ENCODE measurements at regions not wholly inside any gene's neighbourhood (a gene's known extent, or its start where the extent isn't known, plus 50 kb on each side); places are given as distances from the start of the nearest gene placed in this dataset.
"Not testable (repeated sequence)": the region's sequence is repeated elsewhere in the genome, so short reads cannot be mapped to it uniquely, and the experiment has no call there.

DNA sequence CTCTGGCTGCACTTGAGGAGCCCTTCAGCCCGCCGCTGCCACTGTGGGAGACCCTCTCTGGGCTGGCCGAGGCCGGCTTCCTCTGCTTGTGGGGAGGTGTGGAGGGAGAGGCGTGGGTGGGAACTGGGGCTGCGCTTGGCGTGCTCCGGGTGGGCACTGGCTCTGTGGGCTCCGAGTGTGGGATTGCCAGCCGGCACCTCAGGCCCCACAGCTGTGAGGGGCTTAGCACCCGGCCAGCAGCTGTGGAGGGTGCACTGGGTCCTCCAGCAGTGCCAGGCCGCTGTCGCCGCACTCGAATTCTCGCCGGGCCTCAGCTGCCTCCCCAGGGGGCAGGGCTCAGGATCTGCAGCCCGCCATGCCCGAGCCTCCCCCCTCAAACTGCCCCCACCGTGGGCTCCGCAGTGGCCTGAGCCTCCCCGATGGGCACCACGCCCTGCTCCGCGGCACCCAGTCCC is 808.0 kb upstream of the SOX11 start:
- DNase-seq (ENCODE audit: insufficient read length, low spot score) (no peak), FAIRE-seq (no peak)

DNA sequence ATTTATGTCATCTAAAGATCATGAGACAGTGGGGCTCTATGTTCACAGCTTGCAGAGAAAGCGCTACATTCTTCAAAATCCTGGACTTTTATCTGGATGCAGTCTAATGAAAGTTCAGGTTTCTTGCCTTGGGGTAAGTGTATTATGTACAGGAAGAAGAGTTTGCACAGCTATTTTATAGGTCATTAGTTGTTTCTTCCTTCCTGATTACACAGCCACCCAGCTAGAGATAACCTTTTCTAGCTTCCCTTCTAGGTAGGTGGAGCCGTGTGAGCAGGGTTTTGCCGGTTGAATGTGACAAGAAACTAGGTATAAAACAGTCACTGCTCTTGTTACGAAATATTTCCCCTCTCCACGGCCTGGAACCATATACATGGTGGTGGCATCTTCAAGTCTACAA is 800.8 kb upstream of the SOX11 start:
- FAIRE-seq (no peak), DNase-seq (ENCODE audit: insufficient read length, low spot score) (no peak)

DNA sequence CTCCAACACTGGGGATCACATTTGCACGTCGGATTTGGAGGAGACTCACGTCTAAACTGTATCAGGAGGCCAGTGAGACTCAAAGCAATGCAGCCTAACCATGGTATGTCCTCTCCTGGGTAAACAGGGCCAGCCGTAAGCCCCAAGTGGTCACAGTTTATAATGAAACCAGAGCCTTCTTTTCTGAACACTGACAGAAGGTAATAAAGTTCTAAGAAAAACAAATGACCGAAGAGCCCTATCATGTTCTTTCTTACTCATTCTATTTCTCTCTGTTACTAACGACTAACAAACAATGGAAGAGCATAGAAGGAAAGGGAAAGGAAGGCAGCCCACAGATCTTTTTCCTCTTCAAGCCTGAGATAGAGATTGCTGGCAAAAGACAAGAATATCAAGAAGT is 796.8 kb upstream of the SOX11 start:
- FAIRE-seq = no peak
- DNase-seq (ENCODE audit: insufficient read length, low spot score) = no peak

DNA sequence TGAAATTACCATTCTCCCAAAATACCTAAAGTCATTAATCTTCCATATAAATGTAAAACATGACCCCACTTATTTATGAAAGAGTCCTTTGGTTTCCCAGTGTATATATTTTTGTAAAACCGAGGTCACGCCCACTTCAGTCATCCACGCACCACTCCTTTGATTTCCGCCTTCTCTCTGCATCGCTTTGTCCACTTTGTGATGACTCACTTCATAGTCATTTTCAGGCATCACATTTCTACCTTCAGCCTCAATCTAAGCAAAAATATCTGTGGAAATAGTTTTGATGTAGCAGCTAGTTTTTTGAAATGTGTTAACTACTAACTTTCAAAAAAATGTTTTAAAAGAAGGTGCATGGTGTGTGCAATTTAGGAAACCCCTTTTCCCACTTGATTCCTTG is 793.5 kb upstream of the SOX11 start:
- DNase-seq (ENCODE audit: insufficient read length, low spot score) = no peak
- FAIRE-seq = no peak

DNA sequence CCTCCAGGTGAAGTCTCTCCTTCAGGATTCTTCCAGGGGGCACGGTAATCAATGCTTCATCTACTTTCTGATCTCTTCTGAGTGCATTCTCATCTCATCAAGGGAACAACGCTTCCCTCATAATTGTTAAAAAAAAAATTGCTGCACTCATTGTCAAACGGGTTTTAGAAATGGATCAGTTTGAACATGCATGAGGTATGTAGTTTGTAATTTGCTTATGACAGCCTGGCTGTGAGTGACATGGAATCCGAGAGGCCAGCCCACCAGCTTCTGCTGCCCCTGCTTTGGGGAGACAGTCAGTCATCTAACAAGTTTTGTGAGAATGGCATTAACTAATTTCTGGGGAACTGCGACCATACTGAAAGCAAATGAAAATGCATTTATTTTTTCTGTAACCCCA is 791.9 kb upstream of the SOX11 start:
- FAIRE-seq (no peak), DNase-seq (ENCODE audit: insufficient read length, low spot score) (no peak)

DNA sequence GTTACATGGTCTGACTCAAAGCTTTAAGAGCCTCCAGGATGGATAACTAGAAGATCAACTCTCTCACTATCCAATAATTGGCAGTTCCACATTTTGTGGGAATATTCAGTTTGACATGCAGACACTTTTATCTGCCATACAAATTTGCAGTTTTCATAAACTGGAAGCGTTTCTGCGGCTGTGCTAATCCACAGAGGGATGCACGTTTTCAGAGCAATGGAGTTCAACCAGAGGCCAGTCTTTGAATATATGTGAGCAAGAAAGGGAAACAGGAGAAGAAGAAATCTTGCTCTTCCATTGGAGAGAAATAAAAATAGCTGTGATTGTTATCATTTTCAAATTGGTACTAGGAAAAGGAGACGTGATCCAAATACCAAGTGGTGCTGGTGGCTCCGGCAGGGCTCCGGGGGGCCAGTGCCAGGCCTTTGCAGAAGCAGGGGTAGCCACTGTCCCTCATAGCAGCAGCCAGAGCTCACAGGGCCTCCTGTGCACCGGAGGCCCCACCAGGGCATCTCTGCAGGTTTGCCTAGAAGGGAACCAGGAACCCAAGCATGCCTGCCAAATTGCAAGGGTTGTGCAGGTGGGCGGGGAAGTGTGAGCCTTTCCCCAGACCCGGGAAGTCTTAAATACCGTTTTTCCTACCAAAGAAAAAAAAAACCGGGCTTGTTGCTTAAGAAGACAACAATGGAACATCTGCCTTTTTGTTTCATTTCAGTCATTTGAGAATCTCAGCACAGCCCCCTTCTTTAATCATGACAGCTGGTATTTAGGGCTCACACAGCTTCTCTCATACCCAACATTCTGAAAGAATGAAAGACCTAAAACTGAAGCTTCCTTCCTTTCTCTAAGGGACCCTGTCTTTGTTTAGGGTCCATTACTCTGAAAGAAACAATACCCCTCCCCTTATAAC is 791.1 kb upstream of the SOX11 start:
- no peak for DNase-seq (ENCODE audit: insufficient read length, low spot score)
- FAIRE-seq = no peak

DNA sequence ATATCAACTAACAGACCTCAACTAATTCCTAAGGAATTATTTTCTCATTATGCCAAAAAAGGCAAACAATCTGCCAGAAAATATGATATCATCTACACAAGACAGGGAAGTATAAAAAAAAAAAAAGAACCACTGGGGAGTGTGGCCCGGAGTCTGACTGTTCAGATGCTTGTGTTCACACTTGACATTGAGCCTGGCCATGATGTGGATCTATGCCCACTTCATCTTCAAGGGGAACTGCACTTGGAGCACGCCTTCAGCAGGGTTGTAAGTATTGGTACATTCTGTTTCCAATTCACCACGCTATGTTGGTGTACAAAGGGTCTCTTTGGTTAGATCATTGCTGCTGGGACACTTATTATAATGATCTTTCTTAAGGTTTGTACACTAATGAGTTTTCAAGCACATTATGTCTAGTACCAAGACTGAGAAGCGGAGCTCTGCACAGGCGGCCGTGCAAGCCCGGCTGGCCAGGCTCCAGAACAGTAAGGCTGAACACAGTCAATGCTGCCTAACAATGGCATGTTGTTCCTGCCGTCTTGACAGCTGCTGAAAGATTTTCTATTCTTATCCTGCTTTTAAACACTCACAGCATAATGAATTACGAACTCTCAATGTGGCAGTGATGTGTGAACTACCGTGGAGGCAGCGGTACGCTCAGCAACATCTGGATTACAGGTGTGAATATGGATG is 788.4 kb upstream of the SOX11 start:
- no peak for DNase-seq (ENCODE audit: insufficient read length, low spot score)

DNA sequence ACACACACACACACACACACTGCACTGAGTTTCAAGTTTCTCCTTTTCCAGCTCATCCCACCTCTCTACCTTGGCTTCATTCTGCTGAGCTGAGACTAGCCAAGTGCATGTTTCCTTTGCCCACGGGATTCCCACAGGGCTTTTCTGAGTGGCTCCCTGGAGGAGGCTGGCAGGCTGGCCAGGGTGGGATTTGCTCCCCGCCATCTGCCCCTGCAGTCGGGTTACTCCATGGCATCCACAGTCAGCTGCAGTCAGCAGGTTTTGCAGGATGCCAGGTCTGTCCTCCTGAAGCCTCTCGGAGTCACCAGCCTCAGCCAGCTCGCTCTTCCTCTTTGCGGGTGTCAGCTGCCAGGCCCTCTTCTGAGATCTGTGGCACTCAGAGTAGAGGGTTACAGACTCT is 783.7 kb upstream of the SOX11 start:
- DNase-seq (ENCODE audit: insufficient read length, low spot score) (no peak), FAIRE-seq (no peak)

More for the DNA sequence above, 788.4 kb upstream of the SOX11 start:
- FAIRE-seq = no peak

DNA sequence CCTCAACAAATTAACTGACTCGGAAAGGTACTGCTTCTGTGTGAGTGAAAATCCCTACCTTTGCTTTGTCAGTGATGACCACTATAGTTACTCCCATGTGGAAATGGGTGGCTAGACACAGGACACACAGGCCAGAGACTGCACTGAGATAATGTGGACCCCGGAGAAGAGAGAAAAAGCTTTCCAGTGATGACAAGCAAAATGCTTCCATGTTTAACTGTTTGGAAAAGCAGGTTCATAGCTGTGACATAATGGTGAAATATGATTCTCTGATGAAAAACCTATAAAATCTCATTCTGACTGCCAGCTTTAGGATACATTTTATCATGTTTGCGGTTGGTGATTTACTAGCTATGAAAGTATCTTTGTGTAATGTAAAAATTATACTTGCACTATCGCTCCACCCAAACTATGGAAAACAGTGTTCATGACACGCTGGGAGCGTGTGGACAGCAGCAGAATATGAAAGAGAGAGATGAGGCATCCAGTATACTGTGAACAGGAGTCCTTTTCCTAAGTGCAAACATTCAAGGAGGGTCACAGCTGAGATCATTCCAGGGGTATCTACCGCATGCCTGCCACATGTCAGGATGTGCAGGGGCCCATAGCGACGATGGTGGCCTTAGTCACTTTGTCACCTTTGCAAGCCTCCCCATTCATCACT is 782.7 kb upstream of the SOX11 start:
- no peak for DNase-seq (ENCODE audit: insufficient read length, low spot score)
- FAIRE-seq = no peak

DNA sequence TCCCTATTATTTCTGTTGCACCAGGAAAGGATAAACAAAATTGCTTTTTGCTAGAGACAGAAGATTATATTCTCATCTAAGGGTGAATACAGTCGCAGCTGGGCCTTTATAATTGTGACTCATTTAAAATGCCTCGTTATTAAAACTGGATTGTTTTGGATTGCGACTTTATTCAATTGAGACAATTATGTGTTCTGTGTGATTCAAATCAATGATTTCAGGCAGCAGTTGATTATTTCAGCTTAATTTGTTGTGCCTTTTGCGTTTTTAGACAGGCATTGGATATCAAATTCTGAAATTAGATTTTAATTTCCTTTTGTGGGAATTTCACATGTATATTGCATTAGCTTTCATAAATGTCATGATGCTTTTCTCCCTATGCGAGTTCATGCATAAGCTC is 778.1 kb upstream of the SOX11 start:
- no peak for DNase-seq (ENCODE audit: insufficient read length, low spot score)
- FAIRE-seq = no peak

DNA sequence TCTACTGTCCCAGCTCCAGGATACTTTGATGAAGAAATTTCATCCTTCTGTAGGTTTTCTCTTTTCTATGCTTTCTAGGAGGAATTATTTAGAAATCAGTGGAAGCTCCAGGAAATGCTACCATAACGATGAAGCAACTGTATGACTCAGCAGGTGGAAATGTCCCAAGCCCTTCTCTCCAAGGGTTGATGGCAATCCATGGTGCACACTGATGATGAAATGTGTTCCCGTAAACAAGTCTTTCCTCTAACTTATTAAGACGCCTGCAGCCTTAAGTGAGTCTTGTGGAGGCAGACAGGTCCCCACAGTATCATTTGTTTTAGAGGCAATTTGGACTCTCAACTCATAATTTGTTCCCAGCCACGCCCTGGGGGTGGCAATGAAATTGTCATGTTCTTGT is 777.6 kb upstream of the SOX11 start:
- FAIRE-seq = no peak

DNA sequence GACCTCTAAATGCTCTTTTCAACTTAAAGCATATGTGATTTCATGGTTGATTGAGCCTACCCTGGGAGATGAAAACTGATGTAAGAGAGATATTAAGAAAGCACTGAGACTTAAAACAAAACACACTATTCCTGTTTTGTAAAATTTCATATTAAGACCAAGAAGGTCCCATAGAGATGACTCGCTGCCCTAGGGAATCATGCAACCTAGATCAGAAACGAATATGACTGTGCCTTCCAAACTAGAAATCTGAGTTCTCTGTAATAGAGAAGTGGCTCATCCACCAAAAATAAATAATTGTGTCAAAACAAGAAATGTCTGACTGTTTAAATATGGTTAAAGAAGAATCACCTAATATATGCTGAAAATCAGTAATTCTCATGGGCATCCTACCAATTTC is 776.8 kb upstream of the SOX11 start:
- no peak for FAIRE-seq

More for the DNA sequence above, 777.6 kb upstream of the SOX11 start:
- DNase-seq (ENCODE audit: insufficient read length, low spot score) = no peak

DNA sequence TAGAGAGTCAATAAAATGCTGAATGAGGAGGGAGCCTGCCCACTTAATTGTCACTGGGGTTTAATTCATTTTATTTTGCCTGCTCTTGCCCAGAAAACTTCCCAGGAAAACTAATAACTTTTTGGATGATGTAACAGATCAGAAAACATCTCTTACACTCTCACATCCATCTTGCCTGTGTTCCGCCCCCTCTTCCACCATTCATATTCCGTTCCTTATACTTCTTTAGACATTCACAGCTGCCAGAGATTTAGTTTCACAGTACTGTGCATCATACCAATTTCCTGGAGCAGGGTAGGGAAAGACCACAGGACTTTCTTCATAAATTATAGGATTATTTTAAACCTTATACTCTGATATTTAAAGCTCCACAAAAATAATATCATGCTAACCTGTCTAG is 776.1 kb upstream of the SOX11 start:
- no peak for DNase-seq (ENCODE audit: insufficient read length, low spot score)
- no peak for FAIRE-seq

More for the DNA sequence above, 776.8 kb upstream of the SOX11 start:
- DNase-seq (ENCODE audit: insufficient read length, low spot score) = no peak

DNA sequence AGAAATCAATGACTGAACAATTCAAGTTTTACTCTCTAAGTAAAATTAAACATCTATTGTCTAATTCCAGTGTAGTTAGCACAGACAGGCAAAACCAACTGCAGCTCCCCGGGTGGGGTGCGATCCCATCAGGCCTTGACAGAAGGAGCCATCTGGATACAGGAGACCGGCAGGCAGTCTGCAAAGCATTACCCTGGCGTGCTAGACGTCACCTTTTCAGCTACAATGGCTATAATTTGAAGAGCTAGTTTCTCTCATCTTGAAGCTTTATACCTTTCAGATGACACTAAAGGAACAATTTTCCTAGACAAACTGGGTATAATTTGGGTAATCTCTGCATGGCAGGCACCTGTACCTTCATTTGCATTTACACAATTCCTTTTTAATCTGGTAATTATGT is 761.5 kb upstream of the SOX11 start:
- DNase-seq (ENCODE audit: insufficient read length, low spot score) = no peak
- FAIRE-seq = no peak

DNA sequence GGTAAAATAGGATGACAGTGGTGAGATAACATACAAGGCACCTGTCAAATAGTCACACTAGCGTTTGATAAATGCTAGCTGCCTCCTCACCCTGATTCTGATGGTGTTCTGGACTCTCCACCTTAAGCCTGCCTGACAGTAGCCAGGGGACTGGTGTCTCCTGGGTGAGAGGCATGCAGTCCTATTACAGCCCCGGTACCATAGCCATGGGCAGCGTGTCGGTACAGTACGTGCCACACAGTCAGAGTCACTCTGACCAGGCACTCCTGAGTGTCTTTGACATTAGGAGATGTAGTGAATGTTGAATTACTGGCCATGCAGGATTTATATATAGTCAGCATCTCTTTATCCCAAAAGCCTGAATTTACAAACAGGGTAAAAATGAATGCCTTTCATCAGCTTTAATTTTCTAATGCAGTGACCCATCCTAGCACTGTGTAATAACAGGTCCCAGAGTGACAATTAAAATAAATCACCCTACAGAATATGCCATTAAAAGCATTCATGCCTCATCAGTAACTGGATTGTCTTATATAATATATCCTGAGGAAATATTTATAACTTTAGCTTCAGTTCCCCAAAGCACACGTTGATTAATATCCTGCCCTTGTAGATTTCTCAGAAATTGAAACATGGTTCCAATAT is 760.3 kb upstream of the SOX11 start:
- FAIRE-seq = no peak
- no peak for DNase-seq (ENCODE audit: insufficient read length, low spot score)

DNA sequence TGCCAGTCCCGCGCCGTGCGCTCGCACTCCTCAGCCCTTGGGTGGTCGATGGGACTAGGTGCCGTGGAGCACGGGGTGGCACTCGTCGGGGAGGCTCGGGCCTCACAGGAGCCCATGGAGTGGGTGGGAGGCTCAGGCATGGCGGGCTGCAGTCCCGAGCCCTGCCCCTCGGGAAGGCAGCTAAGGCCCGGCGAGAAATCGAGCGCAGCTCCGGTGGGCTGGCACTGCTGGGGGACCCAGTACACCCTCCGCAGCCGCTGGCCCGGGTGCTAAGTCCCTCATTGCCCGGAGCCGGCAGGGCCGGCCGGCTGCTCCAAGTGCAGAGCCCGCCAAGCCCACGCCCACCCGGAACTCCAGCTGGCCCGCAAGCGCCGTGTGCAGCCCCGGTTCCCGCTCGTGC is 756.9 kb upstream of the SOX11 start:
- FAIRE-seq; DNase-seq (ENCODE audit: insufficient read length, low spot score): not testable (repeated sequence)

DNA sequence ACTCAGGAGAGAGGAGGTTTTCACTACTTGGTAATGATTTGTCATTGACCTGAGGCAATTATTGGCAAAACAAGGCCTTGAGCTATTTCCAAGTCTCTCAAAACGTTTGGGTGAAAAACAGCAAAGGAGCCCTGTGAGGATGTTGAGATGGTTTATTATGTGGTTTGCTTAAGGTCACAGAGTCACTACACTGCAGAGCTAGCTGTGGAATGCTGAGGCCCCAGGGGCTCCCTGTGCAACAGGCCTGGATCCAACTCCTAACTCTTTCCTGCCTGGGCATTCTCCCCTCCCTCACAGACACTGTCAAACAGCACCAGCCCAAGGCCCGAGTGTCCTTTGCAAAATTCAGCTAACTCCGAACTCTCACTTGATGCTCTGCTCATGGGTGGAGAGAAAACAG is 754.6 kb upstream of the SOX11 start:
- no peak for DNase-seq (ENCODE audit: insufficient read length, low spot score)
- FAIRE-seq = no peak

DNA sequence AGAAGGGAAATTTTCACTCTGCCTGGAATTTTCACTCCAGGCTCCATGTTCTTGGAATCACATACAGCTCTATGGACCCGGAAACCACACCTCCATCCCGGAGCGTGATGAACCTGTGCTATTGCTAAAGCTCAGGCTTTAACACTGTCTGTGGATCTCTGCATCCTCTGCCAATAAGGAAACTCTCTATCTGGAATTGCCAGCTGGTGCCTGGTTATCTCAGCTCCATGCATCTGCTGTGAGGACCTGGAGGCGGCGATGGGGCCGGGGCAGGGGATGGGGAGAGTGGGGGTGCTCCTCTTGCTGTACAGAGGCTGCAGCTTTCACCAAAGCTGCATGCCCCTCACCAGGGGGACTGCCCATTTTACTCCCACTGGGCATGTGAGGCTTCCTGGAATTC is 754.0 kb upstream of the SOX11 start:
- DNase-seq (ENCODE audit: insufficient read length, low spot score) (no peak), FAIRE-seq (no peak)

DNA sequence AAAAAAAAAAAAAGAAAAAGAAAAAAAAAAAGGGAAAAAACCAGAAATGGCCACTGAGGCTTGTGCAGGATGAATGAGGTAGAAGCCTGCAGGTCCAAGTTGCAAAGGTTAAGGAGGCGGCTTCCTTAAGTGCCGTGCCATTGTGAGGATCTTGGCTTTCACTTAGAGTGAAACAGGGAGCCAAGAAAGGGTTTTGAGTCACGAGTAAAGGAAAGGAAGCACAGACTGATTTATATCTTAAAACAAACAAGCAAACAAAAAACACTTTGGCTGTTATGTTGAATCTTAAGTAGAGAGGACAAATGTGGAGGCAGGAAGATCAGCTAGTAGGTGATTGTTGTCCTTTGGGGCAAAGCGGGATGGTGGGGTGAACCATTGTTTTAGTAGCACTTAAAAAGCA is 749.7 kb upstream of the SOX11 start:
- DNase-seq (ENCODE audit: insufficient read length, low spot score) = no peak
- no peak for FAIRE-seq

DNA sequence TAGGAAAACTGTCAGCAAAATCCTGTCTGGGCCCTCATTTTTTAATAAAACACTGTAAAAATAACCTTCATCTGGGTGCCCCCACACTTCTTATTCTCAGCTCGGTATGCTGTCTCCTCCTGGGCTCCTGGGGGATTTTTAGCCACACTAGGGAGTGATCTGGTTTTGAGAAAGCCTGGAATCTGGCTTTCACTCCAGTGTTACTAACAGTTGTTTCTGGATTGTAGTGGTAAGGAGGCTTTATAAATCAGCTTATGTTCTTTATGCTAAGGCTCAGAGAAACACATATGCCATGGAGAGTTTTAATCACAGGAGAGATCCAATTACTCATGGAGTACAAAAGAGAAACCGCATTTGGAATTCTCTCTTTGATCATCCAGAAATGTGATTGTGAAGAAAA is 744.3 kb upstream of the SOX11 start:
- DNase-seq (ENCODE audit: insufficient read length, low spot score) (no peak), FAIRE-seq (no peak)

DNA sequence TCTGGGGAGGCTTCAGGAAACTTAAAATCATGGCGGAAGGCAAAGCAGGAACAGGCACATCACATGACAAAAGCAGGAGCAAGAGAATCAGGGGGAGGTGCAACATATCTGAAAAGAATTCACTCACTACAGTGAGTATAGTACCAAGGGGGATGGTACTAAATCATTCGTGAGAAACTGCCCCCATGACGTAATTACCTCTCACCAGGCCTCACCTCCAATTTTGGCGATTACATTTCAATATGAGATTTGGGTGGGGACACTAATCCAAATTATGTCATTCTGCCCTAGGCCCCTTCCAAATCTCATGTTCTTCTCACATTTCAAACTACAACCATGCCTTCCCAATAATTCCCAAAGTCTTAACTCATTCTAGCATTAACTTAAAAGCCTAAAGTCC is 740.8 kb upstream of the SOX11 start:
- no peak for DNase-seq (ENCODE audit: insufficient read length, low spot score)
- no peak for FAIRE-seq

Data from GM19239 (cell line).